ENCODE measurements at regions not wholly inside any gene's neighbourhood (a gene's known extent, or its start where the extent isn't known, plus 50 kb on each side); places are given as distances from the start of the nearest gene placed in this dataset.

GRCh38 chr2:192888109-192888508 lies 693.4 kb upstream of the TMEFF2 start:
- DNase-seq (ENCODE audit: low read depth, low spot score), result no peak
- Histone ChIP-seq H3K9me3 (replicated peaks; ENCODE audit: control insufficient read depth, insufficient read depth, low read length) (peaks cover 2% of the 10 kb centered on the region), H3K27ac (ENCODE audit: insufficient read depth, low read depth, low read length) (no peak overlapping the region), H3K4me3 (replicated peaks in 1 of 3; ENCODE audit: insufficient read depth in 1 of 3, low read depth in 1 of 3, low read length in 3 of 3) (no peak overlapping the region), H3K79me2 (ENCODE audit: control insufficient read depth, insufficient read depth, low read length) (no peaks in the 10 kb centered on the region), H2AFZ (ENCODE audit: low read depth, low read length) (no peak overlapping the region), H3K9ac (replicated peaks; ENCODE audit: extremely low read depth, insufficient read depth, low read length) (no peak overlapping the region), H3K9me1 (replicated peaks; ENCODE audit: control insufficient read depth, extremely low read depth, insufficient read depth, low read length) (no peaks in the 10 kb centered on the region), H3K27me3 (ENCODE audit: control insufficient read depth in 2 of 2, insufficient read depth in 2 of 2, low read length in 2 of 2) (no peaks in the 10 kb centered on the region), H4K20me1 (replicated peaks; ENCODE audit: control insufficient read depth, extremely low read depth, insufficient read depth, low read length) (no peaks in the 10 kb centered on the region), H3K36me3 (ENCODE audit: control insufficient read depth in 2 of 2, extremely low read depth in 1 of 2, insufficient read depth in 2 of 2, low read length in 2 of 2) (no peaks in the 10 kb centered on the region), H3K4me2 (ENCODE audit: insufficient read depth, low read length) (no peak overlapping the region), H3K4me1 (ENCODE audit: control insufficient read depth, extremely low read depth, insufficient read depth, low read length) (no peaks in the 10 kb centered on the region)
- dilution Hi-C loops (cut with MboI; ENCODE audit: extremely low pct_ligation_motif_present, low sequenced_read_pairs) (no loop called here), intact Hi-C loops (cut with micrococcal nuclease) (no loop called here)
- no peak for TF ChIP-seq GATA2 (IDR thresholded peaks at IDR 0.05; ENCODE audit: insufficient read depth, insufficient read length, low read depth, low read length)
- TF ChIP-seq FOS (IDR thresholded peaks at IDR 0.05; ENCODE audit: borderline replicate concordance, insufficient read depth, low read length), result no peak
- no peak for TF ChIP-seq MAX (IDR thresholded peaks at IDR 0.05; ENCODE audit: insufficient read depth, insufficient read length)
- TF ChIP-seq MYC (IDR thresholded peaks at IDR 0.05; ENCODE audit: low read depth, low read length), result no peak
- no peak for TF ChIP-seq EZH2 (IDR thresholded peaks at IDR 0.05; ENCODE audit: borderline replicate concordance, low read depth, low read length, severe bottlenecking)
- no peak for TF ChIP-seq CTCF (IDR thresholded peaks at IDR 0.05; ENCODE audit: extremely low read depth in 1 of 2, insufficient read depth in 1 of 2, low read depth in 1 of 2, low read length in 2 of 2)
- no peak for TF ChIP-seq JUN (IDR thresholded peaks at IDR 0.05; ENCODE audit: borderline replicate concordance, insufficient read depth, insufficient read length, low read depth)
- no peak for TF ChIP-seq POLR2AphosphoS5 (IDR thresholded peaks at IDR 0.05; ENCODE audit: insufficient read depth, low read depth, low read length)
- TF ChIP-seq POLR2A (IDR thresholded peaks at IDR 0.05; ENCODE audit: low read depth, low read length), result no peak
- no TSS peak for BruUV-seq (replicated peaks)
- ChIA-PET POLR2A (no interaction called here), CTCF (no interaction called here)
- no peak for FAIRE-seq

All from endothelial cell of umbilical vein (primary cell).